ENCODE measurements at regions not wholly inside any gene's neighbourhood (a gene's known extent, or its start where the extent isn't known, plus 50 kb on each side); places are given as distances from the start of the nearest gene placed in this dataset.
"Not testable (repeated sequence)": the region's sequence is repeated elsewhere in the genome, so short reads cannot be mapped to it uniquely, and the experiment has no call there.

DNA sequence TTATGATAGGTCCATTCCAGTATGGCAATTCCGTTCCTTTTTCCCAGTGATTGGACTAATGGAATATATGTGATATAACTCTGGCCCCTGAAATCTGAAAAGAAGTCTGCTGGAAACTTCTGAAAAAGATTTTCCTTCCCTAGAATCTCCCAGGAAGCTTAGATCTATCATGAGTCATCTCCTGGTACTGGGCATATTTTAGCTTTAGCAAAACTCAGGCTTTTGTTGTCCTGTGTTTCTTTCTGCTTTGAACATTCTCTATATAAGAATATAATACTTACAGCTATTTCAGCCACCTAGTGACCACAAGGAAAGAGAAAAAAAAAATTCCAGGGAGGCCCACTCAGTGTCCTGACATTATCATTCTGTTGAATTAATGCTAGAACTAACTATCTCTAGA, 597.2 kb upstream of the GRIA3 start:
- no peak for DNase-seq

DNA sequence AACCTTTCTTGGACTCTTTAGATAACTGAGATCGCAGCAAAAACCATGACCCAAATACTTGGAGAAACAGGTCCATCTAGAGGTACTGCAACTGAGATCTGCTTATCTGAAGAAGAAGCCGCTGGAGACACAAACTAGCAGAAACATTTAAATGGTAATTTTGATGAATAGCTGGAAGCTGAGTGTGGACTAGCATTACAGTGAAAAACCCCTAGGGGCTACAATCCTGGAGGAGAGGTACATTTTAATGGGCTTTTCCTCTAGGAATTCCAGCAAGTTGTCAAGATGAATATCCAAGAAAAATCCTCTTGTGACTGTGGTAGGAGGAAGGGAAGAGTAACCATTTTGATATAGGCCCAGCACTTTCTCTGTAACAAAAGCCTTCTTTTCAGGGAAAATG, 592.5 kb upstream of the GRIA3 start:
- no peak for DNase-seq

DNA sequence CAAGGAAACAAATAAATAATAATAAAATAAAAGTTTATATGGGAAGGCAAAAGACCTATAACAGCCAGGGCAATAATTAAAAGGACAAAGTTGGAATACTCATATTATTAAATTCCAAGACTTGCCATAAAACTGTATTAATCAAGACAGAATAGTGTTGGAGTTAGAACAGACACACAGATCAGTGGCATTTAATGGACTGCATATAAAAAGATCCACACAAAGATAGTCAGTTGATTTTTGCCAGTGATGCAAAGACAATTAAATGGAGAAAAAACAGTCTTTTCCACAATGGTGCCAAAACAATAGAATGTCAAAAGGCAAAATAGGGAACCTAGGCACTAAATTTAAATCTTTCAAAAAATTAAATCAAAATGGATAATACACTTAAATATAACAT, 587.1 kb upstream of the GRIA3 start:
- DNase-seq = no peak

DNA sequence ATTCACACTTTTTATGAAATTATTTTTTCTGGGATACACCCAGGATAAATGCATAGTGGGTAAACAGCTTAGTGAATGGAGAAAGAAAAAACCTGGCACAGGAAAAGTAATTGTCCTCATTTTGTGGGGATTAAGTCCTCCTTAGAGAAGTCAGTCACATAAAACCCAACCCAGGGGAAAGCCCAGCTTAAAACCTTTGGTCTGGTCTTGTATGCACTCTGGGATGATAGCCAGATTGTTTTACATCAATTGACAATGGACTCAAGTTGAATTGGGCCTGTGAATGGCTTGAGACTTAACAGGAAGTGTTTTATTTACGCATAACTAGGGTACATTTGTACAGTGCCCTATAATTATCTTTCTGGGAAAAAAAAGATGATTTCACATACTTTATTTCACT, 561.3 kb upstream of the GRIA3 start:
- DNase-seq = no peak

DNA sequence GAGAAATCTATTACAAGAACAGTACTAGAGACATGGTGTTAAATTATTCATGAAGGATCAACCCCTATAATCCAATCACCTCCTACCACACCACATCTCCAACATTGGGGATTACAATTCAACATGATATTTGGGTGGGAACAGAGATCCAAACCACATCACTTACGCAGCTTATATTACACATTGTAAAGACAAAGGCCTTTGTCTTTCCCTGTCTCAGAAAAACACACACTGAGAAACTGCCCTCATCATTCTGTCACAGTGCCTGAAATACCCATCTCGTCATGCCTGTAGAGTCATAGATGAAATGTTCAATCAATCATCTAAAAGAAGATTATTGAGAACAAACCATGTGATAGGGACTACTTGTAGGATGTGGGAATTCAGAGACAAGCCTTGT, 558.8 kb upstream of the GRIA3 start:
- DNase-seq = no peak

DNA sequence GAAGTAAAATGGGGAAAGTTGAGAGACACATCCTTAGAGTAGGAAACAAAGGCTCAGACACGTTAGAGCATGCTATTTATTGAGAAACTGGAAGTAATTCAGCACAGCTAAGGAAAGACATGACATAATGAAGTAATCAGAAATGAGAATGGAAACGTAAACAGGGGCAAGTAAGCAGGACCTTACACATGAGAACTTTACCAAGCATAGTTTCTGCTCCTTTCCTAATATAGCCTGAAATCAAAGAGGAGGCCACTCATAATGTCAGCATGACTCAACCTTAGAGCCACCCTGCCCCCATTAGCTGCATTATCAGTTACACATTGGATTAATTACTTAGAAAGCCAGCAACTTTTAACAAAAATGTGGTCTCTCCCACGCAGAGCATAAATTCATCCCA, 558.3 kb upstream of the GRIA3 start:
- no peak for DNase-seq

DNA sequence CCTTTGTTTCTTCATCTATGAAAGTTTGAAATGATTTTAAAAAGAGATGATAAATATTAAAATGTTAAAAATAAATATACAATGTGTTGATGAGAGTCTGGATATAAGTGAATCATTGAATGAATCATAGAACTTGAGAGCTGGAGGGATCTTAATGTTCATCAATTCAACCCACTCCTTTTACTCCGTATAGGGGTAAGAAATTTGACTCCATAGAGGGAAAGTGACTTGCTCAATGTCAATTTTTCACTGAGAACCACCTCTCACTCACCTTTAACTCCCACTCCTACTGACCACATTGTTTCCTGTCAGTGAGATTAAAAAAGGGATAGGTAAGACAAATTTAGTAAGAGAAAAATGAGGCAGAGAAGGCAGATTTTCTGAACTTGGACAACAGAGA, 557.2 kb upstream of the GRIA3 start:
- DNase-seq = no peak

DNA sequence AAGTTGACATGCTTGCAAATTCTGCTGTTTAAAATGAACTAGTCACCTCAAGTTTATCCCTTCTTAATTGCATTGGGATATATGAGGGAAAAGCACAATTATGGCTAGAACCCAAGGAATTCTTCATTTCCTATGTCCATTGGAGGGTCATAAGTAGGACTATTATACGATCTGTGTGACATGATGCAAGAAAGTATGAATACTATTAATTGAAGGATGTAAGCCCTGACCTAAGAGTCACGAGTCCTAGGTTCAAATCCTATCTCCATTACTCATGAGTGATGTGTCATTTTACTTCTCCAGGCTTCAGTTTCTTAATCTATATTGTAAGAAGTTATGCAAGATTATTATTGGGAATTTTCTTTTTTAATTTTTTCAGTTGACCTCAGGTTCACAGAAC, 542.9 kb upstream of the GRIA3 start:
- no peak for DNase-seq

DNA sequence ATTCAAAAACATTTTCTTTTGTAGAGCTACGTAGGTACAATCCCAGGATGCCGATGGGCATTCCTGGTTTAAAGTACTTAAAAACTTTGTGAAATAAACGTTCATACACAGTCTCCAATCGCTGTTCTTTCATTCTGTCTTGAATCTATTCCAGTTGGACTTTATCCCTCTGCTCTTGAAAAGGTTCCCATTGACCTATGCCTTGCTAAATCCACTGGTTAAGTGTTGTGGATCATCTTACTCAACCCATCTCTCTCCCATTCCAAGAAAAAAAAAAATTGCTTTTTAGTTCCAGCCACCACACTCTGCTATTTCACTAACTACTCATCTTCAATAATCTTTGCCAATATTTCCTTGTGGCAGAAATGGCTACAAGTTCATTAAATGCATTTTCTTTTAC, 542.3 kb upstream of the GRIA3 start:
- no peak for DNase-seq

DNA sequence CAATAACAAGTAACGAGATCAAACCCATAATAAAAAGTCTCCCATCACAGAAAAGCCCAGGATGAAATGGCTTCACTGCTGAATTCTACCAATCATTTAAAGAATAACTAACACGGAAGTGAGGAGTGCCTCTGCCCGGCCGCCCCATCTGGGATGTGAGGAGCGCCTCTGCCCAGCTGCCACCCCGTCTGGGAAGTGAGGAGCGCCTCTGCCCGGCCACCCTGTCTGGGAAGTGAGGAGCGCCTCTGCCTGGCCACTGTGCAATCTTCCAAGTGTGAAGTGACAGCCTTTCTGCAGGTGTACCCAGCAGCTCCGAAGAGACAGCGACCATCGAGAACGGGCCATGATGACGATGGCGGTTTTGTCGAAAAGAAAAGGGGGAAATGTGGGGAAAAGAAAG, 528.8 kb upstream of the GRIA3 start:
- not testable (repeated sequence) for DNase-seq

DNA sequence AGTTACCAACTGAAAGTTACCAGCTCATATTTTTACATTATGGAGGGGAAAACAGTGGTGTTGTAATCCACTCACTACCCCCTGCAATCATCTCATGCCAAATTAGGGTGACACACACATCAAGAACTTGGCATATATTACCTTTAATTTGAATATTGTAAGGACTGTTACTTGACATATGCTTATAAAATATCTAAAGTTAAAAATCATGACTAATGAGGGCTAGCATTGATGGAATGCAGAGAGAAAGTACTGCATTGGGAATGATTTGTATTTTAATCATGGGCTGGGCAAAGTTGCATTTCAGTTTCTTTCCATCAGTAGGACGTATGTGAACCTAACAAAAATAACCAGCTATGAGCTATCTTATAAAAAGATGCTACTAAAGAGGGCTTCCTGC, 517.5 kb upstream of the GRIA3 start:
- DNase-seq = no peak

DNA sequence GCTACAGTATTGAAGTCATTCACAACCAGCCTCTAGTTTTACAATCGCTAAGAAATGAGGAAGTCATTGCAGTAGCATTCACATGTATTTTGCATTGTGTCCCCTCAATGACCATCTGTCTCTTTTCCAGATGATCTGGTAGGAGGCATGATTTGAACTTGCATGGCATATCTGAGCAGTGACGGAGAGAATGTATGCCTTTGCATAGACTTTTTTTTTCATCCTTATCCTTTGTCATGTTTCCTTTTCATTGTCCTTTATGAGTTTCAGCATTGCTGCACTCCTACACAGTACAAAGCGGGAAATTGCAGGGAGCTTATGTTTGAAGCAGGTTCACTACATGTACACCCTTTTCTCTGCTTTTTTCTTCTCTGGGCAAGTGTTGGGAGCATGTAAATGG, 516.4 kb upstream of the GRIA3 start:
- DNase-seq = no peak

DNA sequence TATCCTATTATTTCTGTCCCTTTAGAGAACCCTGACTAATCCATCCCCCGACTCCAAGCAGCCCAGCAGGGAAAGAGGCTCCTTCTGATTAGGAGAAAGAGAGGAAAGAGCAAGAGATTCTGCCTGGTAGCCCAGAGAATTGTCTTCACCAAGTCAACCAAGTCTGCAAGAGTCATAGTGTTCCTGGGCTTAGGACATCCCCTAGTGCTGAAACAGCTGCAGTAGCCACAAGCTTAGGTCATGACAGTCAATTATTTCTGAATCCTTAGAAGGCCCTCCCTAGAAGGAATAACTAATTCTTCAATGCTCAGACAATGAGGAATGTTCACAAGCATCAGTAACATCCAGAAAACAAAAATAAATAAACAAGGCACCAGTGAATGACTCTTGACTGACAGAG, 480.3 kb upstream of the GRIA3 start:
- DNase-seq = no peak

DNA sequence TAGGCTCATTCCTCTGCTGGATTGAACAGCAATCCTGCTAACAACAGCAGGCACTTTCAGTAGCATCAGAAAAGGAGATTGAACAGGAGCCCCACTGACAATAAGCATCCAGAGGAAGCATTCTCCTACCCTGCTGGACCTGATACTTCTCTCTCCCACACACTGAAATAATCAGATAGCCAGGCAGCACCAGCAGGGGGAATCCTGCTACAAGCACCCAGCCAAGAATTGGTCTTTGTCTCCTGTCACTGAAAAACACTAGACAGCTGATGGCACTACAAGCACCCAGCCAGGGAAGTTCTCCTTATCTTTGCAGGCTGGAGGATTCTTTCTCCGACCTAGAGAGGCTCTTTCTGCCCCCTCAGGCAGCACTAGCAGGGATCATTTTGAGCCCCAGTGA, 444.3 kb upstream of the GRIA3 start:
- DNase-seq = no peak

DNA sequence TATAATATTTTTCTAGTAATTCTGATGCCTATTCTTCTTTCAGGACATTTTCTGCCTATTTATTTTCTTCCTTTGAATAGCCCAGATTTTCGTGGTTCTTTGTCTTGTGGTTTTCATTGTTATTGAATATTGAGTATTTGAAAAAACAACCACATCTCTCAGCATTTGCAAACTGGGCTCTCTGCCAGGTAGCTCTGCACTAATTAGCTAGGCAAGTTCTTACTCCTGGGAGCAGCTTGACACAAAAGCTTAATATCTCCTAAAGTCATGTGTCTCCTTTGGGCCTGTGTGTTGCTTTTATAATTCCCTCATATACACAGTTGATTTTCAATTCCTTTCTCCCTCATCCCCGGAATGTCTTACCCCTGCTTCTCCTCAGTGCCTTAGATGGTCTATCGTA, 413.5 kb upstream of the GRIA3 start:
- no peak for DNase-seq

DNA sequence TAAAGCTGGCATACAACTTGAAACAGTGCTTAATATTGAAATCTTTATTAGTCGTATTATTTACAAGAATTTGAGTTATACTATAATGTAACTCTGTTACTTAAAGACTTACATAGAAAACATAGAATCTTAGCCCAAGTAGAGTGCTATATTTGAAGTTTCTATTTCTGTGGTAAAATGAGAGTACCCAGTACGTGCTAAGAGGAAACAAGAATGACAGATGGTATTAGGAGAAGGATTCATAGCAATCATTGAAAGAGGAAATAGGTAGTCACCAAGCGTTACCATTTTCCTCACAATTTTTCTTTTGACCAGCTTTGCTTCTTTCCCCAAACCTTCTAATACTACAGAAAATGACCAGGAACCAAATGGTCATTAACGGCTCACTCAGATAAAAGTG, 412.1 kb upstream of the GRIA3 start:
- no peak for DNase-seq

DNA sequence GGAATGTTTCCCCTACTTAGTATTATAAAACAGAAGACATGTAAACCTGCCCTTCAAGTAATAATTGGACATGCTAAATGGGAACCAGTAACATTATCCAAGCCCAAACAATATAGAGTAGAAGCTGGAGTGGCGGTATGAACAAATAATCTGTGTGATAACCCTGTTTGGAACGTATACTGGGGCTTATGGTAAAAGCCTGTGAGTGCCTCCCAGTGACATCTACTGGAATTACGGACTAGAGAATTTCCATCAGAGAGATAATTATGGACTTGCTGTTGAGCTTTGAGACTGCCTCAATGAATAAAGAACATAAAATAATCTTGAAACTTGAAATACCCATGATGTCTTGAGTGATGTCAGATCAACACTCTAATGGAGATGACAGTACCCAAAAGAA, 406.3 kb upstream of the GRIA3 start:
- DNase-seq = no peak

DNA sequence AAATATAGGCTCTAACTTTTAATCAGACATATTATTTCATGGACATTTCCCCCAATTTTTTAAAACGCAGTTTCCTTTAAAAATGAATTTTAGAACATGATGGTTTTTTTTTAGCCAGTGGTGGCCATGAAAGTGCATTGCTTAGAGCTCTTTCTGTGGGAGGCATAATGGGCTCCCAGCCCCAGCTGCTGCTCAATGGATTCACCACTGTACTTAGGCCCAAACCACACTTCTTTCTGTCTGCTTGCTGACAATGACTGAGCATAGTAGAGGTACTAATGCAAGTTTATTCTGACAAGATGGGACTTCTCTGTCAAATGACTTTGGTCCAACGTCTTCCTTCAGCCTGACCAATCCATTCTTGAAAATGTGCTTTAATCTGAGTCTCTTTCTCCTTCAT, 400.2 kb upstream of the GRIA3 start:
- DNase-seq = no peak

DNA sequence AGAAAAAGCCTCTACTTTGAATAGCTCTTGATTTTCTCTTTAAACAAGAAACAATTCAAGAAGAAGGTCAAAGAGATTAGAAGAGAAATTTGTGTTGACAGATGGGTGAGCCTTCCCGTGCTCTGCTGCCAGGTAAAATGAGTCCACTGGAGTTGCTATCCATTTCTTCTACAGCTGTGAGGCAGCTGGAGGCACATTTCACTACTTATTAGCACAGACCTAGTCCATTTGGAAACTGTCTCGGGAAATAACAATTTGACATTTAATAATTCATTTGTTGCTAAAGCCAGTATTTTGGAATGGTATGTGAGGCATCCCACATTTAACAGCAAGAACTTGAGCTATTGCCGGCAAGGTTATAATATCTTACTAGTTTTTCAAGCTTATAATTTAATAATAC, 396.8 kb upstream of the GRIA3 start:
- no peak for DNase-seq

DNA sequence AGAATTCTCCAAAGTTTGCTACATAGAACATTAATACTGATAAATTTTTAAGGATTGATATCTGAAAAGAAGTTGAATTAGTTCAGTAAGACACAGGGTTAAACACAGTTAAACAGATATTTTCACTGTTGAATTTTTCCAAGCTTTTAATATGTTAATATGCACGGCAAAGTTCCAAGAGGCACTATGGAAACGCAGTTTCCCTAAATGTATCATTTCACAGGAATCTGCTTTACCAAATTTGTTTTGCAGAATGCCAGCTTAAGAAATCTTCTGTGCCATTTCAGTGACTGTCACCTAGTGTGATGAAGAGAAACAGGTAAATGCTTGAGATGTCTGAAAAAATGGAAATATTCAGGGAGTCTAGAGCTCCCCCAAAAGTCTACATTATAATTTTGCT, 395.9 kb upstream of the GRIA3 start:
- DNase-seq = no peak

DNA sequence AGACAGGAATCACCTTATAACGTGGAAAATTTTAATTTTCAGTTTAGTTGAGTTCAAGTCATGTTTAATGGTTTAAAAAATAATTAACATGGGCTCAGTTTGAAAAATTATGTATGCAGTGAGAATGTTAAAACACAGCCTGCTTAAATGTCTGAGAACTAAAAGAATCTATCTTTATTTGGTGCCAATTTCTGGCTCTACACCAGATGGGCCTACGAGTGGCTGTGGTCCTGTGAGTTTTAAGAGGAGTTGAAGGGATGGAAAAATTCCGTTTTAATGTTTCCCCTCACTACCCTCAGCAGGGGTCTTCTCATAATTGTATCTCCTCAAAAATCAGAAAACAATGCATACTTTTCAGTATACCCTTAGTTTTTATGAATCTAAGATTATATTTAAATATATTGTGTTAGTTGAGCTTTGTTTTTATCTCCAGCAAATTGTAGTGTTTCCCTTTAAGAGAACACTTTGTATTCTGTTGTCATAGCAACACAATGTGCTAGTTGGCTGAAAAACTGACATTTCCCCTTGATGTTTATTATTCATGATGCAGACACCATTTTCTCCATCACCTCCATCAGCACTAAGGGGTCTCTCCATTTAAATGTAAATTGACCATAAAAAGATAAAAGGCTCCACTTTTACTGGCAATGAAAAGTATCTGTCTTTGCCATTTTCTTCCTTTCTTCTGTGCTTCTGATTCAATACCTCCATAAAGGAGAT, 393.5 kb upstream of the GRIA3 start:
- DNase-seq = no peak

DNA sequence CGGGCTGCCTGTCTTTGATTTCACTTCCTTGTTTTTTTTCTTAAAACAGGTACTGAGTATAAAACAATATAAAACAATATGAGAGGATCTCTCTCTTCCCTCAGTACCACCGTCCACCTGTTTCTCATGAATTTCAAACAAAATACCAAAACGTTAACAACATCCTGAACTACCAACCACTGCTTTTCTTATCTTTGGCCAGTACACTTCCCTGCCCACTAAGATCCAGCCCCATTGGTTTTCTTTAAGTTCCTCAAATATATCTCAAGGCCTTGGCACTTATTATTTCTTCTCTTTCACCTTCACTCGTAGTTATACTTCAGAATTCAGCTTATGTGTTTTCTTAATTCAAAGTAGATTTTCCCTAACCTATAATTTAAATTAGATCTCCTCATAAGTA, 370.2 kb upstream of the GRIA3 start:
- peak; percentile 7 for DNase-seq

DNA sequence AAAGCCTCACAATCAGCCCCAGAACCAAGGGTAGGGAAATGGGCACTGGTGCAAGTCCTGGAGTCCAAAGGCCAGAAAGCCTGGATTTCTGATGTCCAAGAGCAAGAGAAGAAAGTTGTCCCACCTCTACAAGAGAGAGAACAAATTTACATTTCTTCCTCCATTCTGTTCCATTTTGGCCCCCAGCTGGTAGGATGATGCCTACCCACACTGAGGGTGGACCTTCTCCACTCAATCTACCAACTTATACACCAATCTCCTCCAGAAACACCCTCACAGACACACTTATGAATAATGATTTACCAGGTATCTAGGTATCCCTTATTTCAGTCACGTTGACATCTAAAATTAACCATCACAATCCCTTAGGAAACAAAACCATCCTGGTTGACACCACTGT, 367.8 kb upstream of the GRIA3 start:
- DNase-seq = no peak

DNA sequence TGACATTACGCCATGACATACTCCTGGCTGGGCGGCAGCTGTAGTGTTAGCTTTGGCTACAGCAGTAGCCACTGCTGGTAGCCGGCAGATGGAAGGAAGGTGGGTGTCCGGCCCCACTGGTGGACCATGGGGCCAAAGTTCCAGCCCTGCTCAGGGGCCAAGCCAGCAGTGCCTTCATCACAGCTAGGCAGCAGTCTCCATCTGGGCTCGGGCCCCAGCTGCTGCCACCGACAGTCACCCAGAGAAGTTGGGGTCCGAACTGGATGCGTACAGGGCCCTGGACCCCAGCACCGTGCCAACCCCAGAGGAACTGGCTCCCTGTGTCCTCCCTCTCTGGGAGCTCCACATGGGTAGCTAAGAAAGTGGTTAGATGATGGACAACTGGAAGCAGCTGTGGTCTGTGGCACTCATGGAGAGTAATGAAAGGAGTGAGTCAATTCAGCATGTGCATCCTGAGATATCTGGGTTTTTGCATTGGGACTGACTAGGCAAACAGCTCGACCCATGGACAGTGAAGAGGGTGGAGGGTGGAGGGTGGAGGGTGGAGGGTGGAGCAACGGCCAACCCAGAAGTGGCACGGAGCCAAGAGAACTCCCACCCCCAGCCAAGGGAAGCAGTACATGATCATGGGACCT, 366.6 kb upstream of the GRIA3 start:
- peak; percentile 42 for DNase-seq

DNA sequence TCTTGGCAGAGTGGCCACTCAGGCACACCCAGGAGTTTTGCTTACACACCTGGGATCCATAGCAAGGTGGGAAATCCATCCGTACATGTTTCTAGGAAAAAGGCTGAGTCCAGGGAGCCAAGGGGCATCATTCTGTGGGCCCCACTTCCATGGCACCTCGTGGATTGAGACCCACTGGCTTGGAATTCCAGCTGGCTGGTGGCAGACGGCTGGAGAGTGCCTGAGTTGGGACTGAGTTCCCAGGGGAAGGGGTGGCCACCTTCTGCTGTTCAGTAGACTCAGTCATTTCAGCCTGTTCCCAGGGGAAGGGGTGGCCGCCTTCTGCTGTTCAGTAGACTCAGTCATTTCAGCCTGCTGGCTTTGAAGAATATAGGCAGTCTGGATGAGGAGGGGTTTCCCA, 366.0 kb upstream of the GRIA3 start:
- no peak for DNase-seq

Measured in GDM1 (cell line).